ENCODE measurements at regions not wholly inside any gene's neighbourhood (a gene's known extent, or its start where the extent isn't known, plus 50 kb on each side); places are given as distances from the start of the nearest gene placed in this dataset.

- no peak for DNase-seq
- TF ChIP-seq CTCF (IDR thresholded peaks at IDR 0.05; ENCODE audit: partially characterized antibody, unreplicated experiment), result no peak
- H3K27me3 Mint-ChIP-seq (ENCODE audit: unreplicated experiment), result no peaks in the 10 kb centered on the region
- no peak overlapping the region for H3K4me3 Mint-ChIP-seq (ENCODE audit: unreplicated experiment)
- H3K9me3 Mint-ChIP-seq (ENCODE audit: unreplicated experiment), result peaks cover 3% of the 10 kb centered on the region
- no peaks in the 10 kb centered on the region for H3K4me1 Mint-ChIP-seq (ENCODE audit: low read depth, unreplicated experiment)
- peaks cover 4% of the 10 kb centered on the region for H3K36me3 Mint-ChIP-seq (ENCODE audit: unreplicated experiment)
- H3K27ac Mint-ChIP-seq (ENCODE audit: unreplicated experiment), result no peak overlapping the region
Measured at GRCh38 chr16:7976563-7976962, 613.7 kb downstream of the TMEM114 start.

DNA sequence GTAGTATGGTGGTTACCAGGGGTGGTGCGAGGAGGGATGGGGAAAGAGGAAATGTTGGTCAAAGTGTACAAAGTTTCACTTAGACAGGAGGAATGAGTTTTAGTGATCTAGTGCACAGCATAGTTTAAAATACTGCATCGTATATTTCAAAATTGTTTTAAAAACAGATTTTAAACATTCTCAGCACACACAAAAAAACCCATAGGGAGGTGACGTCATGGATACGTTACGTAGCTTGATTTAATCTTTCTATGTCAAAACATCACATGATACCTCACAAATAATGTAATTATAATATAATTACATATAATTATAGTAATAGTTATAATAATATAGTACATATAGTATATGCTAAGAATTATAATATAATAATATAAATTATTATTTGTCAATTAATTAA is 614.2 kb downstream of the TMEM114 start:
- peaks cover 4% of the 10 kb centered on the region for H3K36me3 Mint-ChIP-seq (ENCODE audit: unreplicated experiment)
- H3K9me3 Mint-ChIP-seq (ENCODE audit: unreplicated experiment), result peaks cover 3% of the 10 kb centered on the region
- H3K4me3 Mint-ChIP-seq (ENCODE audit: unreplicated experiment), result no peak overlapping the region
- H3K4me1 Mint-ChIP-seq (ENCODE audit: low read depth, unreplicated experiment), result no peaks in the 10 kb centered on the region
- DNase-seq, result no peak
- TF ChIP-seq CTCF (IDR thresholded peaks at IDR 0.05; ENCODE audit: partially characterized antibody, unreplicated experiment), result no peak
- H3K27me3 Mint-ChIP-seq (ENCODE audit: unreplicated experiment), result no peaks in the 10 kb centered on the region
- H3K27ac Mint-ChIP-seq (ENCODE audit: unreplicated experiment), result no peak overlapping the region

DNA sequence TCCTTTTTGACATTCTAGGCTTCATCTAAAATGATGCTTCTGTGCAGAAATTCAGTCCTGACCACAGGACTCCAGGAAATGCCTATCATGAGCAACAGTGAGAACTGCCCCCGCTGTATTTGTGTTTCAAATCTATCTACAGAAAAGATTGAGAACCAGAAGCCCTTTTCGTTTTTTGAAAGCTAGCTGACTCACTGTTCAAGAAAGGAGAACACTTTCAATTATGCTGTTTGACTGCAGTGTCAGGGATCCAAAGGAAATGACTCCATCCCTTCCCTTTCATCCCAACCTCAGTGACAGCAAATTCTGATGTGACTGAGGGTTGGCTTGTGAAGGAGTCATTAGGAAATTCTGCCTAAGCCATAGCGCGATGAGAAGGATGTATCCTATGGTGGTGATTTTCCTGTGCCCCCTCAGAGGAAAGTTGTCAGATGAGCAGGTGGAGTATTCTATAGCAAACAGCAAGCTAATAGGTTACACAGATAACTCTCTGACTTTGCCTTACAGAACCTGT is 622.3 kb downstream of the TMEM114 start:
- DNase-seq, result no peak
- no peak overlapping the region for H3K4me3 Mint-ChIP-seq (ENCODE audit: unreplicated experiment)
- peaks cover 6% of the 10 kb centered on the region for H3K9me3 Mint-ChIP-seq (ENCODE audit: unreplicated experiment)
- TF ChIP-seq CTCF (IDR thresholded peaks at IDR 0.05; ENCODE audit: partially characterized antibody, unreplicated experiment), result no peak
- H3K36me3 Mint-ChIP-seq (ENCODE audit: unreplicated experiment), result peaks cover 5% of the 10 kb centered on the region
- H3K27me3 Mint-ChIP-seq (ENCODE audit: unreplicated experiment), result no peaks in the 10 kb centered on the region
- H3K4me1 Mint-ChIP-seq (ENCODE audit: low read depth, unreplicated experiment), result peaks cover 5% of the 10 kb centered on the region
- no peak overlapping the region for H3K27ac Mint-ChIP-seq (ENCODE audit: unreplicated experiment)

- Mint-ChIP-seq H3K4me1 (ENCODE audit: low read depth, unreplicated experiment) (peaks cover 5% of the 10 kb centered on the region), H3K4me3 (ENCODE audit: unreplicated experiment) (no peak overlapping the region), H3K27me3 (ENCODE audit: unreplicated experiment) (no peaks in the 10 kb centered on the region), H3K27ac (ENCODE audit: unreplicated experiment) (no peak overlapping the region), H3K9me3 (ENCODE audit: unreplicated experiment) (peaks cover 6% of the 10 kb centered on the region), H3K36me3 (ENCODE audit: unreplicated experiment) (peaks cover 5% of the 10 kb centered on the region)
- no peak for TF ChIP-seq CTCF (IDR thresholded peaks at IDR 0.05; ENCODE audit: partially characterized antibody, unreplicated experiment)
- DNase-seq, result no peak
Measured at GRCh38 chr16:7964744-7965143, 625.6 kb downstream of the TMEM114 start.

GRCh38 chr16:7964167-7964566 is 626.1 kb downstream of the TMEM114 start:
- peaks cover 5% of the 10 kb centered on the region for H3K4me1 Mint-ChIP-seq (ENCODE audit: low read depth, unreplicated experiment)
- peaks cover 1% of the 10 kb centered on the region for H3K36me3 Mint-ChIP-seq (ENCODE audit: unreplicated experiment)
- no peak for TF ChIP-seq CTCF (IDR thresholded peaks at IDR 0.05; ENCODE audit: partially characterized antibody, unreplicated experiment)
- H3K27me3 Mint-ChIP-seq (ENCODE audit: unreplicated experiment), result no peaks in the 10 kb centered on the region
- no peak for DNase-seq
- no peak overlapping the region for H3K27ac Mint-ChIP-seq (ENCODE audit: unreplicated experiment)
- H3K4me3 Mint-ChIP-seq (ENCODE audit: unreplicated experiment), result no peak overlapping the region
- H3K9me3 Mint-ChIP-seq (ENCODE audit: unreplicated experiment), result peaks cover 2% of the 10 kb centered on the region

All from glutamatergic neuron (in vitro differentiated cells).